ENCODE measurements at regions not wholly inside any gene's neighbourhood (a gene's known extent, or its start where the extent isn't known, plus 50 kb on each side); places are given as distances from the start of the nearest gene placed in this dataset.

DNA sequence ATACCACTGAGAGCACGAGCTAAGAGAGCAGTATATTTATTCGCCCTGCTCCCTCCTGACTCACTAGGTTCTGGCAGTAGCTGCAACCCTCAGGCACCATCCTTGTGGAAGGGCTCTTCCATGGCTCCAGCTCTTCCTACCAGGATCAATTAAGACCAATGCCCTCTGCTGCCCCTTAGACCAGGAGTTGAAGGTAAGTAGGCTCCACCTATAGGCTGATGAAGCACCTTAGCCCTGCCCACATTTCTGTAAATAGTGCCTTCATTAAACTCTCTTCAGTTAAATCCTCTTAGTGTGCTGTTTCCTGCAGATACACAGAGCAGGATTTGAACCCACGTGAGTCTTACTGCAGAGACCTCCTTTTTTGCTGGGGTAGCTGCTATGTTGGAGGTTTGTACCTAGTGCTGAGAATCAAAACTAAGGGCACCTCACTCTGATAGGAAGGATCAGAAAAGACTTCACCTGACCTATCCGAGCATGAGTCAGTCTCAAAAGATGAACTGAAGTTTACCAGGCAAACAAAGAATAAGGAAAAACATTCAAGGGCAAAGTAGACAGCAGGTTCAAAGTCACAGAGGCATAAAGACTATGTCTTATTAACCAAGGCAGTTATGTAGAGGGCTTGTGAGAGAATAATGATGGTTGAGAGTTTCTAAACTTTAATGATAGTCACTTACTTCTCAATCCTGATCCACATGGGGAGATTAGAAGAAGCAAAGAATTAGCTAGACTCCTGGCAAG, 56.9 kb upstream of the BEND6 start:
- H3K4me1 Mint-ChIP-seq (ENCODE audit: low read depth, unreplicated experiment) = peaks cover 17% of the 10 kb centered on the region
- no peak overlapping the region for H3K9ac ChIP-seq (ENCODE audit: low read length)
- peaks cover 13% of the 10 kb centered on the region for H3K9me3 Mint-ChIP-seq (ENCODE audit: unreplicated experiment)
- no peak overlapping the region for H3K4me3 Mint-ChIP-seq (ENCODE audit: unreplicated experiment)
- peaks cover 17% of the 10 kb centered on the region for H3K36me3 Mint-ChIP-seq (ENCODE audit: low read depth, unreplicated experiment)
- DNase-seq (ENCODE audit: low read depth) (no peak), FAIRE-seq (no peak)
- H3K4me2 ChIP-seq (ENCODE audit: low read length) = no peak overlapping the region
- H3K4me3 ChIP-seq (ENCODE audit: insufficient read depth, low read depth, low read length) = no peak overlapping the region
- no peak overlapping the region for H3K27ac Mint-ChIP-seq (ENCODE audit: unreplicated experiment)
- no peaks in the 10 kb centered on the region for H3K79me2 ChIP-seq (ENCODE audit: insufficient read depth, low read length)
- no peak overlapping the region for H2AFZ ChIP-seq (ENCODE audit: low read depth, low read length)
- peaks cover 12% of the 10 kb centered on the region for H3K4me1 ChIP-seq (ENCODE audit: insufficient read depth, low read length)
- H3K9me3 ChIP-seq (ENCODE audit: insufficient read depth, low read depth, low read length) = no peaks in the 10 kb centered on the region
- H3K27me3 Mint-ChIP-seq (ENCODE audit: low read depth, unreplicated experiment) = no peaks in the 10 kb centered on the region
- no peaks in the 10 kb centered on the region for H3K36me3 ChIP-seq (ENCODE audit: insufficient read depth, low read length)
- H4K20me1 ChIP-seq (ENCODE audit: insufficient read depth, low read length) = no peaks in the 10 kb centered on the region
- no peak overlapping the region for H3K27ac ChIP-seq (ENCODE audit: low read depth, low read length)
- TF ChIP-seq EZH2 (IDR thresholded peaks at IDR 0.05; ENCODE audit: insufficient read depth, low read length) = no peak
- TF ChIP-seq, protein P1, sequence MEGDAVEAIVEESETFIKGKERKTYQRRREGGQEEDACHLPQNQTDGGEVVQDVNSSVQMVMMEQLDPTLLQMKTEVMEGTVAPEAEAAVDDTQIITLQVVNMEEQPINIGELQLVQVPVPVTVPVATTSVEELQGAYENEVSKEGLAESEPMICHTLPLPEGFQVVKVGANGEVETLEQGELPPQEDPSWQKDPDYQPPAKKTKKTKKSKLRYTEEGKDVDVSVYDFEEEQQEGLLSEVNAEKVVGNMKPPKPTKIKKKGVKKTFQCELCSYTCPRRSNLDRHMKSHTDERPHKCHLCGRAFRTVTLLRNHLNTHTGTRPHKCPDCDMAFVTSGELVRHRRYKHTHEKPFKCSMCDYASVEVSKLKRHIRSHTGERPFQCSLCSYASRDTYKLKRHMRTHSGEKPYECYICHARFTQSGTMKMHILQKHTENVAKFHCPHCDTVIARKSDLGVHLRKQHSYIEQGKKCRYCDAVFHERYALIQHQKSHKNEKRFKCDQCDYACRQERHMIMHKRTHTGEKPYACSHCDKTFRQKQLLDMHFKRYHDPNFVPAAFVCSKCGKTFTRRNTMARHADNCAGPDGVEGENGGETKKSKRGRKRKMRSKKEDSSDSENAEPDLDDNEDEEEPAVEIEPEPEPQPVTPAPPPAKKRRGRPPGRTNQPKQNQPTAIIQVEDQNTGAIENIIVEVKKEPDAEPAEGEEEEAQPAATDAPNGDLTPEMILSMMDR (IDR thresholded peaks at IDR 0.05; ENCODE audit: insufficient read depth, low read depth, low read length) = no peak
- H3K27me3 ChIP-seq (ENCODE audit: insufficient read depth, low read length) = no peaks in the 10 kb centered on the region

DNA sequence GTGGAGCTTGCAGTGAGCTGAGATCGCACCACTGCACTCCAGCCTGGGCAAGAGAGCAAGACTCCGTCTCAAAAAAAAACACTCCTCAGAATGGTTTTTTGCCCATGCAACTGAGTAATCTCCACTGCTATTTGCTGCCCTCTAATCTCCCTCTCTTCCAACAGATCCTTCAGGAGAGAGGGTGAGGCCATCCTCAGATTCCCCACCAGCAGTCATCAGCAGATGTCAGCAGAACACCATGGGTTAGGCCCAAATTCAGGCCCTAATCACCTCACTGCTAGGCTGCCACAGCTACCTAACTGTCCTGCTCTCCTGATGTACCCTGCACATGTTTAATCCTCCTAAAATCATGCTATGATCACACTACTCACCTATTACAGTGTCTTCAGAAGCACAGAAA, 63.2 kb upstream of the BEND6 start:
- H3K4me3 Mint-ChIP-seq (ENCODE audit: unreplicated experiment) = no peak overlapping the region

More for the DNA sequence above, 63.2 kb upstream of the BEND6 start:
- Histone ChIP-seq H3K4me3 (ENCODE audit: insufficient read depth, low read depth, low read length) (no peak overlapping the region), H3K4me2 (ENCODE audit: low read length) (no peak overlapping the region), H3K4me1 (ENCODE audit: insufficient read depth, low read length) (peaks cover 10% of the 10 kb centered on the region), H2AFZ (ENCODE audit: low read depth, low read length) (no peak overlapping the region), H3K79me2 (ENCODE audit: insufficient read depth, low read length) (no peaks in the 10 kb centered on the region), H3K27ac (ENCODE audit: low read depth, low read length) (peak overlapping the region; percentile 96), H4K20me1 (ENCODE audit: insufficient read depth, low read length) (no peaks in the 10 kb centered on the region), H3K27me3 (ENCODE audit: insufficient read depth, low read length) (no peaks in the 10 kb centered on the region), H3K36me3 (ENCODE audit: insufficient read depth, low read length) (no peaks in the 10 kb centered on the region), H3K9ac (ENCODE audit: low read length) (no peak overlapping the region), H3K9me3 (ENCODE audit: insufficient read depth, low read depth, low read length) (no peaks in the 10 kb centered on the region)
- no peaks in the 10 kb centered on the region for H3K27me3 Mint-ChIP-seq (ENCODE audit: low read depth, unreplicated experiment)
- peaks cover 10% of the 10 kb centered on the region for H3K9me3 Mint-ChIP-seq (ENCODE audit: unreplicated experiment)
- no peak for FAIRE-seq
- DNase-seq (ENCODE audit: low read depth) = no peak
- no peak for TF ChIP-seq EZH2 (IDR thresholded peaks at IDR 0.05; ENCODE audit: insufficient read depth, low read length)
- TF ChIP-seq, protein P1 (IDR thresholded peaks at IDR 0.05; ENCODE audit: insufficient read depth, low read depth, low read length) = no peak
- peaks cover 30% of the 10 kb centered on the region for H3K4me1 Mint-ChIP-seq (ENCODE audit: low read depth, unreplicated experiment)
- H3K27ac Mint-ChIP-seq (ENCODE audit: unreplicated experiment) = peak overlapping the region; percentile 66
- H3K36me3 Mint-ChIP-seq (ENCODE audit: low read depth, unreplicated experiment) = peaks cover 11% of the 10 kb centered on the region

All from astrocyte (in vitro differentiated cells and primary cell).